ENCODE measurements at regions not wholly inside any gene's neighbourhood (a gene's known extent, or its start where the extent isn't known, plus 50 kb on each side); places are given as distances from the start of the nearest gene placed in this dataset.

GRCh38 chr12:127414636-127415035 is 852.3 kb upstream of the TMEM132C start:
- no peak for DNase-seq

- no peak for DNase-seq
Measured at GRCh38 chr12:127416796-127417195, 850.2 kb upstream of the TMEM132C start.

- DNase-seq: no peak
Measured at GRCh38 chr12:127419111-127419510, 847.9 kb upstream of the TMEM132C start.

- DNase-seq: no peak
Measured at GRCh38 chr12:127421614-127422013, 845.4 kb upstream of the TMEM132C start.

- no peak for DNase-seq
Measured at GRCh38 chr12:127422935-127423566, 843.9 kb upstream of the TMEM132C start.

GRCh38 chr12:127425474-127425873 is 841.5 kb upstream of the TMEM132C start:
- no peak for DNase-seq

- no peak for DNase-seq
Measured at GRCh38 chr12:127428420-127428819, 838.5 kb upstream of the TMEM132C start.

- no peak for DNase-seq
Measured at GRCh38 chr12:127429551-127430285, 837.3 kb upstream of the TMEM132C start.

- no peak for DNase-seq
Measured at GRCh38 chr12:127430401-127430800, 836.6 kb upstream of the TMEM132C start.

GRCh38 chr12:127431177-127431576 is 835.8 kb upstream of the TMEM132C start:
- DNase-seq: no peak

GRCh38 chr12:127431594-127431993 is 835.4 kb upstream of the TMEM132C start:
- no peak for DNase-seq

- DNase-seq: no peak
Measured at GRCh38 chr12:127435439-127435838, 831.5 kb upstream of the TMEM132C start.

GRCh38 chr12:127438512-127439244 is 828.3 kb upstream of the TMEM132C start:
- DNase-seq: no peak

- no peak for DNase-seq
Measured at GRCh38 chr12:127445581-127446139, 821.3 kb upstream of the TMEM132C start.

- DNase-seq: no peak
Measured at GRCh38 chr12:127448906-127449305, 818.1 kb upstream of the TMEM132C start.

GRCh38 chr12:127450826-127451225 is 816.1 kb upstream of the TMEM132C start:
- DNase-seq: no peak

- peak in 1 of 2 experiments; percentile 5 for DNase-seq
Measured at GRCh38 chr12:127455347-127456265, 811.4 kb upstream of the TMEM132C start.

- no peak for DNase-seq
Measured at GRCh38 chr12:127457726-127458125, 809.2 kb upstream of the TMEM132C start.

GRCh38 chr12:127459166-127459565 is 807.8 kb upstream of the TMEM132C start:
- no peak for DNase-seq

- no peak for DNase-seq
Measured at GRCh38 chr12:127459687-127460086, 807.3 kb upstream of the TMEM132C start.

GRCh38 chr12:127463237-127463636 is 803.7 kb upstream of the TMEM132C start:
- DNase-seq: no peak

- DNase-seq: no peak
Measured at GRCh38 chr12:127469331-127469730, 797.6 kb upstream of the TMEM132C start.
